ENCODE measurements at regions not wholly inside any gene's neighbourhood (a gene's known extent, or its start where the extent isn't known, plus 50 kb on each side); places are given as distances from the start of the nearest gene placed in this dataset.

GRCh38 chr6:9437836-9438235 lies 977.0 kb downstream of the TFAP2A start:
- TF ChIP-seq, protein P1, sequence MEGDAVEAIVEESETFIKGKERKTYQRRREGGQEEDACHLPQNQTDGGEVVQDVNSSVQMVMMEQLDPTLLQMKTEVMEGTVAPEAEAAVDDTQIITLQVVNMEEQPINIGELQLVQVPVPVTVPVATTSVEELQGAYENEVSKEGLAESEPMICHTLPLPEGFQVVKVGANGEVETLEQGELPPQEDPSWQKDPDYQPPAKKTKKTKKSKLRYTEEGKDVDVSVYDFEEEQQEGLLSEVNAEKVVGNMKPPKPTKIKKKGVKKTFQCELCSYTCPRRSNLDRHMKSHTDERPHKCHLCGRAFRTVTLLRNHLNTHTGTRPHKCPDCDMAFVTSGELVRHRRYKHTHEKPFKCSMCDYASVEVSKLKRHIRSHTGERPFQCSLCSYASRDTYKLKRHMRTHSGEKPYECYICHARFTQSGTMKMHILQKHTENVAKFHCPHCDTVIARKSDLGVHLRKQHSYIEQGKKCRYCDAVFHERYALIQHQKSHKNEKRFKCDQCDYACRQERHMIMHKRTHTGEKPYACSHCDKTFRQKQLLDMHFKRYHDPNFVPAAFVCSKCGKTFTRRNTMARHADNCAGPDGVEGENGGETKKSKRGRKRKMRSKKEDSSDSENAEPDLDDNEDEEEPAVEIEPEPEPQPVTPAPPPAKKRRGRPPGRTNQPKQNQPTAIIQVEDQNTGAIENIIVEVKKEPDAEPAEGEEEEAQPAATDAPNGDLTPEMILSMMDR (conservative IDR thresholded peaks at IDR 0.05) = no peak
- no peak overlapping the region for H3K27ac ChIP-seq

DNA sequence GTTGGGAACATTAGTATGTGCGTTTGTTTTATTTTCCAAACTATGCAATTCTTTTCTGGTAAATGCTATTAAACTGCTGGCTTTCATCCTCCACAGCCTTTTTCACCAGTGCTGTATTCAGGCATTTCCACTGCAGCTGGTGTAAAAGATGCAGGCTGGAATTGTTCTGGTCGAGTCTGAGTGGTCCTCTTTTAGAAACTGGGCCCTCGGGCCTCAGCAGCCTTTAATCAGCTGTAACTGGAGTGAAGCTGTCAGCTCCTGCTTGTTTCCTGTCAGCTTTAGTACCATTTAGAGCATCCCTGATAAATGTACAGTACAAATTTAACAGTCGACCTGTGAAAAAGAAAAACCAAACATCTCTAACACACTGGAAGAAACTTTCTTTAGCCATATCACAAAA lies 979.6 kb downstream of the TFAP2A start:
- H3K27ac ChIP-seq = no peak overlapping the region
- TF ChIP-seq, protein P1 (conservative IDR thresholded peaks at IDR 0.05) = no peak

- no peak overlapping the region for H3K27ac ChIP-seq
- TF ChIP-seq, protein P1 (conservative IDR thresholded peaks at IDR 0.05) = no peak
These were observed 982.9 kb downstream of the TFAP2A start for GRCh38 chr6:9431945-9432344.

GRCh38 chr6:9428421-9429172 lies 986.3 kb downstream of the TFAP2A start:
- TF ChIP-seq, protein P1 (conservative IDR thresholded peaks at IDR 0.05) = no peak
- H3K27ac ChIP-seq = no peak overlapping the region

DNA sequence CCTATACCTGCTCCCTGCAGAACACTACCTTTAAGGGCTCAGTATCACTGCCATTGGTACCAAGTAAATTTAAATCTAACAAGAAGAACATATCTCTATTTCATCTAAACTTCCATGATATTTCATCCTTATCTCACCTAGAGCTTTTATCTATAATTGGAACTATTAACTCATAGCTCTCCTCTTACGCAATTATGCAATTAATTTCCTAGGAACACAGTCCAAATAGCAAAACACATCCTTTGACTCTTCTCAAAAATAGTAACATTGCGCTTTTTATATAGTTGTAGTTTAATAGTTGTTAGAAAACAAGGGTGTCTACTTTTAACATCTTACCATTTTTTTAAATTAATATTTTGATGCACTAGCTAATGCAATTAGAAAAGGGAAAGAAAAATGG lies 986.8 kb upstream of the SLC35B3 start:
- no peak overlapping the region for H3K27ac ChIP-seq
- TF ChIP-seq, protein P1 (conservative IDR thresholded peaks at IDR 0.05) = no peak

DNA sequence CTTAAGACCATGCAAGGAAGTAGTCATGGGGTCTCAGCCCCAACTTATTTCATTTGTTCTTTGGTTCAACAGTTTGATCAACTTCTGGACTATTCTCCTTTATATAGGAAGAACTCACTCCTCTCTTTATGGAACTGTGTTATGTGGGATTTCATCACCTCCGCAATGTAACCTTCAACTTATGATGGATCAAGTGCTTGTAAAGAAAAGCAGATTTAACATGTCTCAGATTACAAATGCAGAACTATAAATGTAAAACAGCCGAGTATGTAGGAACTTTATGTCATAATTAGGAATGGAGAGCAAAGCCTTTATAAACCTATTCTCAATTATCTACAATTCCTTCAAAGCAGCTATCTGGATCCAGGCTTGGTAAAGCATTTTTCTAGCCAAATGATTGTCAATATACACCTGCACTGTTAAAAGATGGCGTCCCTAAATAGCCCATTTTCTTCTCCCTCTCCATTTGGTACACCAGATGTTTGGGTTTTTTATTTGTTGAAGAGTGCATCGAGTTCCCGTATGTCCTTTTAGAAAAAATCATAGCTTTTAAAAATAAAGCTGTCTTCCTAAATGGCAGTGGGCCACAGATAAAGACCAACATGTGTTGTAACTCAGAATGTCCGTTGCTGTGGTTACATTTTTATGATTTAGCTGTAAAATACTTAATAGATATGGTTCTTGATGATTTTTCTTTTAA lies 985.1 kb upstream of the SLC35B3 start:
- TF ChIP-seq, protein P1 (conservative IDR thresholded peaks at IDR 0.05) = no peak
- no peak overlapping the region for H3K27ac ChIP-seq

- no peak overlapping the region for H3K27ac ChIP-seq
- TF ChIP-seq, protein P1 (conservative IDR thresholded peaks at IDR 0.05) = no peak
These were observed 982.1 kb upstream of the SLC35B3 start for GRCh38 chr6:9417400-9417799.

Measured in VCaP (cell line).